Kidney (tissue), 13 donors: ENCODE measurements at regions not wholly inside any gene's neighbourhood (a gene's known extent, or its start where the extent isn't known, plus 50 kb on each side); places are given as distances from the start of the nearest gene placed in this dataset.

Experiments
- DNase-seq, 5 donors: peaks; one replicate each; pipeline ENCODE4 v3.0.0-alpha.2; 2013 to 2020
- FAIRE-seq: peaks from 2 replicates; lab custom pipeline; 2012; peaks lifted over from hg19 to GRCh38; lab: Jason Lieb, UNC
- H3K27ac ChIP-seq, 2 donors: one replicate each; pipeline ENCODE4 v1.7.0; 2013; ENCODE audit warnings: low read depth in 2 of 2, low read length in 2 of 2, inconsistent platforms in 1 of 2
- H3K27me3 ChIP-seq: one replicate; pipeline ENCODE4 v1.7.1; 2013; ENCODE audit warnings: low read length, inconsistent platforms; ENCODE audit not compliant: control insufficient read depth, insufficient read depth
- H3K36me3 ChIP-seq, 3 donors: one replicate each; pipeline versions ENCODE4 v1.7.0 to v1.7.1; 2013; ENCODE audit warnings: low read length in 3 of 3, control low read depth in 1 of 3, inconsistent platforms in 1 of 3; ENCODE audit not compliant: insufficient read depth in 3 of 3, control insufficient read depth in 2 of 3
- H3K4me1 ChIP-seq, 3 donors: one replicate each; pipeline versions ENCODE4 v1.7.0 to v1.7.1; 2013; ENCODE audit warnings: low read length in 3 of 3, inconsistent platforms in 1 of 3, low read depth in 1 of 3; ENCODE audit not compliant: control insufficient read depth in 2 of 3, insufficient read depth in 2 of 3
- H3K4me3 ChIP-seq, 3 donors: one replicate each; pipeline versions ENCODE4 v1.7.0 to v1.8.1; 2013; ENCODE audit warnings: low read length in 3 of 3, control low read depth in 1 of 3, inconsistent platforms in 1 of 3
- H3K9ac ChIP-seq, 3 donors: one replicate each; pipeline versions ENCODE4 v1.7.0 to v1.7.1; 2013; ENCODE audit warnings: low read length in 3 of 3, control low read depth in 1 of 3, inconsistent platforms in 1 of 3
- H3K9me3 ChIP-seq, 3 donors: one replicate each; pipeline versions ENCODE4 v1.7.0 to v1.7.1; 2013; ENCODE audit warnings: low read length in 3 of 3, control low read depth in 1 of 3, inconsistent platforms in 1 of 3; ENCODE audit not compliant: control insufficient read depth in 2 of 3, insufficient read depth in 1 of 3
- CTCF ChIP-seq: IDR thresholded peaks from 3 replicates; pipeline ENCODE4 v1.5.1; 2012; ENCODE audit warnings: mild to moderate bottlenecking, moderate library complexity, borderline replicate concordance; ENCODE audit not compliant: insufficient read depth; ENCODE audit errors: extremely low read depth
- intact Hi-C: fragments of 100-400 bp; cut with DNase I; formaldehyde crosslinking; loops from one replicate; pipeline ENCODE4 v1.11.1; 2022
- donor health status: control.
- donor health status: control.
- donor health status: control.
- donor health status: control.
- donor health status: control.
- donor health status: DM: yes; HTN: yes; CAD: no.
- donor health status: Normal renal cell carcinoma (clear cell type).

- H3K27me3 ChIP-seq, result no peaks in the 10 kb centered on the region
- no peak for DNase-seq
- H3K9me3 ChIP-seq, result no peaks in the 10 kb centered on the region
- H3K4me3 ChIP-seq, result no peak overlapping the region
- H3K27ac ChIP-seq, result no peak overlapping the region
- no peak for FAIRE-seq
- no peak overlapping the region for H3K9ac ChIP-seq
- no peaks in the 10 kb centered on the region for H3K4me1 ChIP-seq
- no peaks in the 10 kb centered on the region for H3K36me3 ChIP-seq
- no peak for TF ChIP-seq CTCF
- intact Hi-C loops, result no loop called here
Observed at GRCh38 chr17:72301887-72302286, 181.1 kb downstream of the SOX9 start.

- Histone ChIP-seq H3K27ac (no peak overlapping the region), H3K9me3 (no peaks in the 10 kb centered on the region), H3K9ac (no peak overlapping the region)
Observed at GRCh38 chr17:72302735-72303134, 181.9 kb downstream of the SOX9 start.

GRCh38 chr17:72303787-72304733 is 183.2 kb downstream of the SOX9 start:
- H3K9ac ChIP-seq, result no peak overlapping the region
- H3K27me3 ChIP-seq, result no peaks in the 10 kb centered on the region
- H3K9me3 ChIP-seq, result no peaks in the 10 kb centered on the region
- intact Hi-C loops, result no loop called here
- H3K4me1 ChIP-seq, result no peaks in the 10 kb centered on the region
- no peak overlapping the region for H3K4me3 ChIP-seq
- DNase-seq (no peak), FAIRE-seq (no peak)
- no peaks in the 10 kb centered on the region for H3K36me3 ChIP-seq
- TF ChIP-seq CTCF, result no peak
- H3K27ac ChIP-seq, result no peak overlapping the region

More at GRCh38 chr17:72302735-72303134, 181.9 kb downstream of the SOX9 start:
- Histone ChIP-seq H3K4me3 (no peak overlapping the region), H3K4me1 (no peaks in the 10 kb centered on the region), H3K36me3 (no peaks in the 10 kb centered on the region), H3K27me3 (no peaks in the 10 kb centered on the region)
- FAIRE-seq (no peak), DNase-seq (no peak)
- no peak for TF ChIP-seq CTCF
- intact Hi-C loops, result no loop called here
